Adrenal gland (tissue), 5 donors: ENCODE measurements at regions not wholly inside any gene's neighbourhood (a gene's known extent, or its start where the extent isn't known, plus 50 kb on each side); places are given as distances from the start of the nearest gene placed in this dataset.
"Not testable (repeated sequence)": the region's sequence is repeated elsewhere in the genome, so short reads cannot be mapped to it uniquely, and the experiment has no call there.

ENCODE experiments used
- CTCF ChIP-seq, 6 experiments: fragments of 450-650 bp in 4 of 6; fragments of 200-600 bp in 2 of 6; sonication (generic) in 1 of 6; IDR thresholded peaks; 1 replicate in 5 of 6; 2 replicates in 1 of 6; pipeline versions ENCODE4 v1.5.1 to v1.8.0; 2016 to 2021; ENCODE audit warnings: antibody characterized with exemption in 6 of 6, mild to moderate bottlenecking in 2 of 6, moderate library complexity in 1 of 6
- POLR2A ChIP-seq, 2 donors: fragments of 450-650 bp; IDR thresholded peaks; one replicate each; pipeline ENCODE4 v1.6.1; 2017; ENCODE audit warnings: antibody characterized with exemption in 2 of 2, mild to moderate bottlenecking in 2 of 2, moderate library complexity in 1 of 2
- donor health status: DM: no; HTN: no; CAD: no.

DNA sequence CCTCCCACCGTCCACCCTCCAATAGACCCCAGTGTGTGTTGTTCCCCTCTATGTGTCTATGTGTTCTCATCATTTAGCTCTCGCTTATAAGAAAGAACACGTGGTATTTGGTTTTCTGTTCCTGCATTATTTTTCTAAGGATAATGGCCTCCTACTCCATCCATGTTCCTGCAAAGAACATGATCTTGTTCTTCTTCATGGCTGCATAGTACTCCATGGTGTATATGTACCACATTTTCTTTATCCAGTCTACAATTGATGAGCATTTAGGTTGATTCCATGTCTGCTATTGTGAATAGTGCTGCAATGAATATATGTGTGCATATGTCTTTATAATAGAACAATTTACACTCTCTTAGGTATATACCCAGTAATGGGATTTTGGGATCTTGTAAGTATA lies 219.3 kb downstream of the FAM43A start:
- TF ChIP-seq CTCF, POLR2A (IDR thresholded peaks at IDR 0.05): not testable (repeated sequence)
